ENCODE measurements at regions not wholly inside any gene's neighbourhood (a gene's known extent, or its start where the extent isn't known, plus 50 kb on each side); places are given as distances from the start of the nearest gene placed in this dataset.

GRCh38 chr5:93044859-93045666 lies 536.0 kb downstream of the NR2F1-AS1 start:
- DNase-seq (ENCODE audit: low spot score): no peak
- H3K4me1 Mint-ChIP-seq: no peaks in the 10 kb centered on the region
- H3K27ac Mint-ChIP-seq: no peak overlapping the region
- POLR2A ChIA-PET: no interaction called here
- no peaks in the 10 kb centered on the region for H3K27me3 Mint-ChIP-seq (ENCODE audit: low read depth)
- TF ChIP-seq GABPB1 (CRISPR knock-in tag; IDR thresholded peaks at IDR 0.05): no peak
- CTCF ChIA-PET: interaction anchor here (1.3 kb wide), 1 partner anchor 136 kb away, joined by 3 read pairs; no protein-coding TSS in a partner anchor
- no peak overlapping the region for H3K4me3 Mint-ChIP-seq
- 0 out of 2 replicates have a peak, but pooled peaks cover 2% of the 10 kb centered on the region for H3K9me3 Mint-ChIP-seq
- no peak for ATAC-seq
- H3K36me3 Mint-ChIP-seq: no peaks in the 10 kb centered on the region

- TF ChIP-seq SP1 (CRISPR knock-in tag; conservative IDR thresholded peaks at IDR 0.05) (no peak), E2F1 (CRISPR knock-in tag; IDR thresholded peaks at IDR 0.05) (no peak), TEAD1 (CRISPR knock-in tag; IDR thresholded peaks at IDR 0.05) (no peak), HMGXB4 (CRISPR knock-in tag; IDR thresholded peaks at IDR 0.05) (no peak), USF1 (CRISPR knock-in tag; IDR thresholded peaks at IDR 0.05) (no peak), E2F5 (CRISPR knock-in tag; IDR thresholded peaks at IDR 0.05) (no peak), ZNF138 (CRISPR knock-in tag; conservative IDR thresholded peaks at IDR 0.05) (no peak), EMX1 (CRISPR knock-in tag; IDR thresholded peaks at IDR 0.05) (no peak), ATF3 (CRISPR knock-in tag; conservative IDR thresholded peaks at IDR 0.05) (no peak), ZNF423 (CRISPR knock-in tag; IDR thresholded peaks at IDR 0.05) (no peak), JUN (CRISPR knock-in tag; IDR thresholded peaks at IDR 0.05) (no peak), NR1H2 (CRISPR knock-in tag; IDR thresholded peaks at IDR 0.05) (no peak), TP53 (CRISPR knock-in tag; IDR thresholded peaks at IDR 0.05) (no peak), ZNF532 (CRISPR knock-in tag; IDR thresholded peaks at IDR 0.05; ENCODE audit: borderline replicate concordance) (no peak), CREM (CRISPR knock-in tag; IDR thresholded peaks at IDR 0.05) (no peak), CDX4 (CRISPR knock-in tag; IDR thresholded peaks at IDR 0.05; ENCODE audit: borderline replicate concordance) (no peak), ATF1 (CRISPR knock-in tag; IDR thresholded peaks at IDR 0.05) (no peak), E2F4 (CRISPR knock-in tag; IDR thresholded peaks at IDR 0.05; ENCODE audit: borderline replicate concordance, low read depth) (no peak)
- Mint-ChIP-seq H3K36me3 (no peaks in the 10 kb centered on the region), H3K9me3 (0 out of 2 replicates have a peak, but pooled peaks cover 2% of the 10 kb centered on the region), H3K27ac (no peak overlapping the region), H3K4me3 (no peak overlapping the region), H3K4me1 (no peaks in the 10 kb centered on the region), H3K27me3 (ENCODE audit: low read depth) (no peaks in the 10 kb centered on the region)
- CTCF ChIA-PET: no interaction called here
- no peak for DNase-seq (ENCODE audit: low spot score)
- no peak for ATAC-seq
- POLR2A ChIA-PET: no interaction called here
Observed at GRCh38 chr5:93039888-93040287, 541.1 kb downstream of the NR2F1-AS1 start.
